ENCODE measurements at regions not wholly inside any gene's neighbourhood (a gene's known extent, or its start where the extent isn't known, plus 50 kb on each side); places are given as distances from the start of the nearest gene placed in this dataset.

- TF ChIP-seq TAF1 (IDR thresholded peaks at IDR 0.05; ENCODE audit: low read depth) (no peak), EZH2 (IDR thresholded peaks at IDR 0.05; ENCODE audit: borderline replicate concordance, insufficient read depth, low read length, poor library complexity, severe bottlenecking) (no peak), POLR2AphosphoS5 (IDR thresholded peaks at IDR 0.05) (no peak), MXI1 (conservative IDR thresholded peaks at IDR 0.05; ENCODE audit: poor library complexity, severe bottlenecking) (no peak), RAD21 (conservative IDR thresholded peaks at IDR 0.05) (no peak), EP300 (conservative IDR thresholded peaks at IDR 0.05; ENCODE audit: poor library complexity, severe bottlenecking) (no peak)
- TF ChIP-seq, protein P1, sequence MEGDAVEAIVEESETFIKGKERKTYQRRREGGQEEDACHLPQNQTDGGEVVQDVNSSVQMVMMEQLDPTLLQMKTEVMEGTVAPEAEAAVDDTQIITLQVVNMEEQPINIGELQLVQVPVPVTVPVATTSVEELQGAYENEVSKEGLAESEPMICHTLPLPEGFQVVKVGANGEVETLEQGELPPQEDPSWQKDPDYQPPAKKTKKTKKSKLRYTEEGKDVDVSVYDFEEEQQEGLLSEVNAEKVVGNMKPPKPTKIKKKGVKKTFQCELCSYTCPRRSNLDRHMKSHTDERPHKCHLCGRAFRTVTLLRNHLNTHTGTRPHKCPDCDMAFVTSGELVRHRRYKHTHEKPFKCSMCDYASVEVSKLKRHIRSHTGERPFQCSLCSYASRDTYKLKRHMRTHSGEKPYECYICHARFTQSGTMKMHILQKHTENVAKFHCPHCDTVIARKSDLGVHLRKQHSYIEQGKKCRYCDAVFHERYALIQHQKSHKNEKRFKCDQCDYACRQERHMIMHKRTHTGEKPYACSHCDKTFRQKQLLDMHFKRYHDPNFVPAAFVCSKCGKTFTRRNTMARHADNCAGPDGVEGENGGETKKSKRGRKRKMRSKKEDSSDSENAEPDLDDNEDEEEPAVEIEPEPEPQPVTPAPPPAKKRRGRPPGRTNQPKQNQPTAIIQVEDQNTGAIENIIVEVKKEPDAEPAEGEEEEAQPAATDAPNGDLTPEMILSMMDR (IDR thresholded peaks at IDR 0.05; ENCODE audit: poor library complexity, severe bottlenecking) = no peak
- TF ChIP-seq, protein P2, sequence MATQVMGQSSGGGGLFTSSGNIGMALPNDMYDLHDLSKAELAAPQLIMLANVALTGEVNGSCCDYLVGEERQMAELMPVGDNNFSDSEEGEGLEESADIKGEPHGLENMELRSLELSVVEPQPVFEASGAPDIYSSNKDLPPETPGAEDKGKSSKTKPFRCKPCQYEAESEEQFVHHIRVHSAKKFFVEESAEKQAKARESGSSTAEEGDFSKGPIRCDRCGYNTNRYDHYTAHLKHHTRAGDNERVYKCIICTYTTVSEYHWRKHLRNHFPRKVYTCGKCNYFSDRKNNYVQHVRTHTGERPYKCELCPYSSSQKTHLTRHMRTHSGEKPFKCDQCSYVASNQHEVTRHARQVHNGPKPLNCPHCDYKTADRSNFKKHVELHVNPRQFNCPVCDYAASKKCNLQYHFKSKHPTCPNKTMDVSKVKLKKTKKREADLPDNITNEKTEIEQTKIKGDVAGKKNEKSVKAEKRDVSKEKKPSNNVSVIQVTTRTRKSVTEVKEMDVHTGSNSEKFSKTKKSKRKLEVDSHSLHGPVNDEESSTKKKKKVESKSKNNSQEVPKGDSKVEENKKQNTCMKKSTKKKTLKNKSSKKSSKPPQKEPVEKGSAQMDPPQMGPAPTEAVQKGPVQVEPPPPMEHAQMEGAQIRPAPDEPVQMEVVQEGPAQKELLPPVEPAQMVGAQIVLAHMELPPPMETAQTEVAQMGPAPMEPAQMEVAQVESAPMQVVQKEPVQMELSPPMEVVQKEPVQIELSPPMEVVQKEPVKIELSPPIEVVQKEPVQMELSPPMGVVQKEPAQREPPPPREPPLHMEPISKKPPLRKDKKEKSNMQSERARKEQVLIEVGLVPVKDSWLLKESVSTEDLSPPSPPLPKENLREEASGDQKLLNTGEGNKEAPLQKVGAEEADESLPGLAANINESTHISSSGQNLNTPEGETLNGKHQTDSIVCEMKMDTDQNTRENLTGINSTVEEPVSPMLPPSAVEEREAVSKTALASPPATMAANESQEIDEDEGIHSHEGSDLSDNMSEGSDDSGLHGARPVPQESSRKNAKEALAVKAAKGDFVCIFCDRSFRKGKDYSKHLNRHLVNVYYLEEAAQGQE (IDR thresholded peaks at IDR 0.05; ENCODE audit: borderline replicate concordance) = no peak
Observed at GRCh38 chr4:12393631-12394262, 965.1 kb upstream of the HS3ST1 start.
